ENCODE measurements at regions not wholly inside any gene's neighbourhood (a gene's known extent, or its start where the extent isn't known, plus 50 kb on each side); places are given as distances from the start of the nearest gene placed in this dataset.

DNA sequence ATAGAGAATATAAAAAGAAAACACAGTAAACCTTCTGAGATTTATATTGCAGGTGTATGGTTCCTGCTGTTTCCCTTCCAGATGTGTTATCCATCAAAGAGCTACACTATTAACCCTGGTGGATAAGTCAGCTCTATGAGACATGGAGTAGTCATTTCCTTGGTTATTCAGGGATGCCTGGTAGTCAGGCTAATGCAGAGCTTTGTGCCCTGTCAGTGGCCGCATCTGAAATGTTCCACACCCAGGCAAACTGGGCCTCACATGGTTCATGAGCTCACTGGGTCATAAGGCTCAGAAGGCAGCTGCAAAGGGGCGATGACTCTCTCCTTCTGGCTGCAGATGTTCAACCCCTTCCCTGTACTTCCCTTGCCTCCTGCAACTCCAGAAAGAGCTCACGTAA lies 473.6 kb downstream of the EPHA7 start:
- TF ChIP-seq CTCF (IDR thresholded peaks at IDR 0.05) (no peak), POLR2A (IDR thresholded peaks at IDR 0.05) (no peak)

Data from thyroid gland (tissue), 4 donors.